MM.1S (cell line): ENCODE measurements at regions not wholly inside any gene's neighbourhood (a gene's known extent, or its start where the extent isn't known, plus 50 kb on each side); places are given as distances from the start of the nearest gene placed in this dataset.

Source experiments
- DNase-seq: peaks from one replicate; pipeline ENCODE4 v3.0.0-alpha.2; 2015
- H2AFZ ChIP-seq: fragments of 300-600 bp; sonication (generic); 2 replicates; pipeline ENCODE4 v1.6.0; 2016; ENCODE audit warnings: antibody characterized with exemption, low read length
- H3F3A ChIP-seq: fragments of 300-600 bp; sonication (generic); 2 replicates; pipeline ENCODE4 v1.6.1; 2016; ENCODE audit warnings: mild to moderate bottlenecking, antibody characterized with exemption, low read length, moderate library complexity, mixed read lengths; ENCODE audit not compliant: insufficient read depth
- H3K27ac ChIP-seq: fragments of 300-600 bp; sonication (generic); 2 replicates; pipeline ENCODE4 v1.5.1; 2016; ENCODE audit warnings: mild to moderate bottlenecking, low read length
- H3K27me3 ChIP-seq: fragments of 300-600 bp; sonication (generic); replicated peaks from 2 replicates; pipeline ENCODE4 v1.6.0; 2016; ENCODE audit warnings: low read length; ENCODE audit not compliant: insufficient read depth
- H3K36me3 ChIP-seq: fragments of 300-600 bp; sonication (generic); replicated peaks from 2 replicates; pipeline ENCODE4 v1.6.1; 2016; ENCODE audit warnings: mild to moderate bottlenecking, low read length, mixed read lengths; ENCODE audit not compliant: insufficient read depth
- H3K4me1 ChIP-seq: fragments of 300-600 bp; sonication (generic); 2 replicates; pipeline ENCODE4 v1.6.1; 2016; ENCODE audit warnings: low read length, mixed read lengths
- H3K4me2 ChIP-seq: fragments of 300-600 bp; sonication (generic); 2 replicates; pipeline ENCODE4 v1.6.0; 2016; ENCODE audit warnings: low read depth, low read length
- H3K4me3 ChIP-seq: fragments of 300-600 bp; sonication (generic); 2 replicates; pipeline ENCODE4 v1.5.1; 2016; ENCODE audit warnings: low read length, mixed read lengths
- H3K79me2 ChIP-seq: fragments of 300-600 bp; sonication (generic); 2 replicates; pipeline ENCODE4 v1.6.1; 2016; ENCODE audit warnings: mixed run types, low read length, mixed read lengths
- H3K9ac ChIP-seq: fragments of 300-600 bp; sonication (generic); 2 replicates; pipeline ENCODE4 v1.6.1; 2016; ENCODE audit warnings: low read length, mixed read lengths
- H3K9me2 ChIP-seq: fragments of 300-600 bp; sonication (generic); replicated peaks from 2 replicates; pipeline ENCODE4 v1.6.1; 2016; ENCODE audit warnings: mild to moderate bottlenecking, low read length, mixed read lengths; ENCODE audit not compliant: insufficient read depth
- H3K9me3 ChIP-seq: fragments of 300-600 bp; sonication (generic); replicated peaks from 2 replicates; pipeline ENCODE4 v1.6.1; 2016; ENCODE audit warnings: mild to moderate bottlenecking, low read length, mixed read lengths; ENCODE audit not compliant: insufficient read depth
- H4K20me1 ChIP-seq: fragments of 300-600 bp; sonication (generic); 2 replicates; pipeline ENCODE4 v1.6.1; 2016; ENCODE audit warnings: mild to moderate bottlenecking, low read length, moderate library complexity, mixed read lengths; ENCODE audit not compliant: insufficient read depth
- EZH2 ChIP-seq: fragments of 300-600 bp; sonication (generic); optimal IDR thresholded peaks from 2 replicates; pipeline ENCODE3; 2017; ENCODE audit warnings: low read depth, mild to moderate bottlenecking, antibody characterized with exemption, low read length, mixed read lengths
- EZH2phosphoT487 ChIP-seq: fragments of 300-600 bp; sonication (generic); IDR thresholded peaks from 2 replicates; pipeline ENCODE4 v1.6.1; 2018; ENCODE audit warnings: antibody characterized with exemption, low read length
- TF ChIP-seq, protein P1 (sequence below): fragments of 300-600 bp; sonication (generic); IDR thresholded peaks from 2 replicates; pipeline ENCODE4 v1.5.1; 2016; ENCODE audit warnings: antibody characterized with exemption, low read length, mixed read lengths

- H3F3A ChIP-seq = no peaks in the 10 kb centered on the region
- H3K9ac ChIP-seq = no peak overlapping the region
- TF ChIP-seq, protein P1, sequence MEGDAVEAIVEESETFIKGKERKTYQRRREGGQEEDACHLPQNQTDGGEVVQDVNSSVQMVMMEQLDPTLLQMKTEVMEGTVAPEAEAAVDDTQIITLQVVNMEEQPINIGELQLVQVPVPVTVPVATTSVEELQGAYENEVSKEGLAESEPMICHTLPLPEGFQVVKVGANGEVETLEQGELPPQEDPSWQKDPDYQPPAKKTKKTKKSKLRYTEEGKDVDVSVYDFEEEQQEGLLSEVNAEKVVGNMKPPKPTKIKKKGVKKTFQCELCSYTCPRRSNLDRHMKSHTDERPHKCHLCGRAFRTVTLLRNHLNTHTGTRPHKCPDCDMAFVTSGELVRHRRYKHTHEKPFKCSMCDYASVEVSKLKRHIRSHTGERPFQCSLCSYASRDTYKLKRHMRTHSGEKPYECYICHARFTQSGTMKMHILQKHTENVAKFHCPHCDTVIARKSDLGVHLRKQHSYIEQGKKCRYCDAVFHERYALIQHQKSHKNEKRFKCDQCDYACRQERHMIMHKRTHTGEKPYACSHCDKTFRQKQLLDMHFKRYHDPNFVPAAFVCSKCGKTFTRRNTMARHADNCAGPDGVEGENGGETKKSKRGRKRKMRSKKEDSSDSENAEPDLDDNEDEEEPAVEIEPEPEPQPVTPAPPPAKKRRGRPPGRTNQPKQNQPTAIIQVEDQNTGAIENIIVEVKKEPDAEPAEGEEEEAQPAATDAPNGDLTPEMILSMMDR = no peak
- TF ChIP-seq EZH2 = no peak
- no peak for TF ChIP-seq EZH2phosphoT487
- H3K9me2 ChIP-seq = no peaks in the 10 kb centered on the region
- H4K20me1 ChIP-seq = no peaks in the 10 kb centered on the region
- H3K36me3 ChIP-seq = no peaks in the 10 kb centered on the region
- H2AFZ ChIP-seq = no peak overlapping the region
- no peak overlapping the region for H3K27ac ChIP-seq
- H3K4me1 ChIP-seq = no peaks in the 10 kb centered on the region
- DNase-seq = no peak
- no peaks in the 10 kb centered on the region for H3K79me2 ChIP-seq
- H3K4me3 ChIP-seq = no peak overlapping the region
- H3K4me2 ChIP-seq = no peak overlapping the region
- no peaks in the 10 kb centered on the region for H3K27me3 ChIP-seq
- no peaks in the 10 kb centered on the region for H3K9me3 ChIP-seq
These were observed 52.7 kb upstream of the ZCCHC13 start for GRCh38 chrX:74251006-74251930.

DNA sequence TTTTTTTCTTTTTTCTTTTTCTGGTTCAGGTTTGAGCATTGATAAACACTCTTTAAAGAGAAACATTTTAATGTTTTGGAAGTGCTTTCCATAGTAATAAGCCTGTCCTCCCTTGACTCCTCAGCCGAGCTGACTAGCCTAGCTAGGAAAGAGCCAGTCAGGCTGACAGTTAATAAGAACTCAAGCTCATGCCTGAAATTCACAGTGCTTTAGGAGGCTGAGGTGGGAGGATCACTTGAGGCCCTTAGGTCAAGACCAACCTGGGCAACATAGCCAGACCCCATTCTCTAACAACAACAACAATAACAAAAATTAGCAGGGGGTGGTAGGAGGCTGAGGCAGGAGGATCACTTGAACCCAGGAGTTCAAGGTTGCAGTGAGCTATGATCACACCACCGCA lies 53.4 kb upstream of the ZCCHC13 start:
- no peak for TF ChIP-seq EZH2phosphoT487
- TF ChIP-seq, protein P1 = no peak
- TF ChIP-seq EZH2 = no peak
- H3K9me3 ChIP-seq = no peaks in the 10 kb centered on the region
- H3K4me1 ChIP-seq = no peaks in the 10 kb centered on the region

GRCh38 chrX:74249963-74250362 lies 54.0 kb upstream of the ZCCHC13 start:
- TF ChIP-seq EZH2 = no peak
- Histone ChIP-seq H4K20me1 (no peaks in the 10 kb centered on the region), H3K79me2 (no peaks in the 10 kb centered on the region), H3K27ac (no peak overlapping the region), H3K9me3 (no peaks in the 10 kb centered on the region), H3F3A (no peaks in the 10 kb centered on the region), H3K9ac (no peak overlapping the region), H3K4me3 (no peak overlapping the region), H3K9me2 (no peaks in the 10 kb centered on the region), H2AFZ (no peak overlapping the region), H3K4me2 (no peak overlapping the region), H3K27me3 (no peaks in the 10 kb centered on the region), H3K36me3 (no peaks in the 10 kb centered on the region; the same call in 1 of the 2 replicates), H3K4me1 (no peaks in the 10 kb centered on the region)
- DNase-seq = no peak

More for the DNA sequence above, 53.4 kb upstream of the ZCCHC13 start:
- no peak overlapping the region for H3K4me2 ChIP-seq
- H2AFZ ChIP-seq = no peak overlapping the region
- H3K9me2 ChIP-seq = no peaks in the 10 kb centered on the region
- H3K27ac ChIP-seq = no peak overlapping the region
- H4K20me1 ChIP-seq = no peaks in the 10 kb centered on the region
- no peak for DNase-seq
- no peak overlapping the region for H3K9ac ChIP-seq
- no peaks in the 10 kb centered on the region for H3K27me3 ChIP-seq
- H3F3A ChIP-seq = no peaks in the 10 kb centered on the region
- no peak overlapping the region for H3K4me3 ChIP-seq
- no peaks in the 10 kb centered on the region for H3K36me3 ChIP-seq
- no peaks in the 10 kb centered on the region for H3K79me2 ChIP-seq

- H3K36me3 ChIP-seq = no peaks in the 10 kb centered on the region; the same call in 1 of the 2 replicates
- TF ChIP-seq EZH2 = no peak
- TF ChIP-seq, protein P1 = no peak
- no peak for TF ChIP-seq EZH2phosphoT487
- no peaks in the 10 kb centered on the region for H3K27me3 ChIP-seq
- H3K9me3 ChIP-seq = no peaks in the 10 kb centered on the region
- H3K9me2 ChIP-seq = no peaks in the 10 kb centered on the region
- DNase-seq = no peak
- no peak overlapping the region for H3K4me2 ChIP-seq
- no peak overlapping the region for H2AFZ ChIP-seq
- no peaks in the 10 kb centered on the region for H3K79me2 ChIP-seq
- H3K4me3 ChIP-seq = no peak overlapping the region
- no peak overlapping the region for H3K27ac ChIP-seq
- H3K4me1 ChIP-seq = no peaks in the 10 kb centered on the region
- H4K20me1 ChIP-seq = no peaks in the 10 kb centered on the region
- H3K9ac ChIP-seq = no peak overlapping the region
- H3F3A ChIP-seq = no peaks in the 10 kb centered on the region
These were observed 55.1 kb upstream of the ZCCHC13 start for GRCh38 chrX:74248889-74249288.
